MM.1S (cell line): ENCODE measurements at regions not wholly inside any gene's neighbourhood (a gene's known extent, or its start where the extent isn't known, plus 50 kb on each side); places are given as distances from the start of the nearest gene placed in this dataset.

Experiments
- DNase-seq: peaks from one replicate; pipeline ENCODE4 v3.0.0-alpha.2; 2015
- H2AFZ ChIP-seq: fragments of 300-600 bp; sonication (generic); 2 replicates; pipeline ENCODE4 v1.6.0; 2016; ENCODE audit warnings: antibody characterized with exemption, low read length
- H3F3A ChIP-seq: fragments of 300-600 bp; sonication (generic); 2 replicates; pipeline ENCODE4 v1.6.1; 2016; ENCODE audit warnings: mild to moderate bottlenecking, antibody characterized with exemption, low read length, moderate library complexity, mixed read lengths; ENCODE audit not compliant: insufficient read depth
- H3K27ac ChIP-seq: fragments of 300-600 bp; sonication (generic); 2 replicates; pipeline ENCODE4 v1.5.1; 2016; ENCODE audit warnings: mild to moderate bottlenecking, low read length
- H3K27me3 ChIP-seq: fragments of 300-600 bp; sonication (generic); replicated peaks from 2 replicates; pipeline ENCODE4 v1.6.0; 2016; ENCODE audit warnings: low read length; ENCODE audit not compliant: insufficient read depth
- H3K36me3 ChIP-seq: fragments of 300-600 bp; sonication (generic); replicated peaks from 2 replicates; pipeline ENCODE4 v1.6.1; 2016; ENCODE audit warnings: mild to moderate bottlenecking, low read length, mixed read lengths; ENCODE audit not compliant: insufficient read depth
- H3K4me1 ChIP-seq: fragments of 300-600 bp; sonication (generic); 2 replicates; pipeline ENCODE4 v1.6.1; 2016; ENCODE audit warnings: low read length, mixed read lengths
- H3K4me2 ChIP-seq: fragments of 300-600 bp; sonication (generic); 2 replicates; pipeline ENCODE4 v1.6.0; 2016; ENCODE audit warnings: low read depth, low read length
- H3K4me3 ChIP-seq: fragments of 300-600 bp; sonication (generic); 2 replicates; pipeline ENCODE4 v1.5.1; 2016; ENCODE audit warnings: low read length, mixed read lengths
- H3K79me2 ChIP-seq: fragments of 300-600 bp; sonication (generic); 2 replicates; pipeline ENCODE4 v1.6.1; 2016; ENCODE audit warnings: mixed run types, low read length, mixed read lengths
- H3K9ac ChIP-seq: fragments of 300-600 bp; sonication (generic); 2 replicates; pipeline ENCODE4 v1.6.1; 2016; ENCODE audit warnings: low read length, mixed read lengths
- H3K9me2 ChIP-seq: fragments of 300-600 bp; sonication (generic); replicated peaks from 2 replicates; pipeline ENCODE4 v1.6.1; 2016; ENCODE audit warnings: mild to moderate bottlenecking, low read length, mixed read lengths; ENCODE audit not compliant: insufficient read depth
- H3K9me3 ChIP-seq: fragments of 300-600 bp; sonication (generic); replicated peaks from 2 replicates; pipeline ENCODE4 v1.6.1; 2016; ENCODE audit warnings: mild to moderate bottlenecking, low read length, mixed read lengths; ENCODE audit not compliant: insufficient read depth
- H4K20me1 ChIP-seq: fragments of 300-600 bp; sonication (generic); 2 replicates; pipeline ENCODE4 v1.6.1; 2016; ENCODE audit warnings: mild to moderate bottlenecking, low read length, moderate library complexity, mixed read lengths; ENCODE audit not compliant: insufficient read depth
- EZH2 ChIP-seq: fragments of 300-600 bp; sonication (generic); optimal IDR thresholded peaks from 2 replicates; pipeline ENCODE3; 2017; ENCODE audit warnings: low read depth, mild to moderate bottlenecking, antibody characterized with exemption, low read length, mixed read lengths
- EZH2phosphoT487 ChIP-seq: fragments of 300-600 bp; sonication (generic); IDR thresholded peaks from 2 replicates; pipeline ENCODE4 v1.6.1; 2018; ENCODE audit warnings: antibody characterized with exemption, low read length
- TF ChIP-seq, protein P1 (sequence below): fragments of 300-600 bp; sonication (generic); IDR thresholded peaks from 2 replicates; pipeline ENCODE4 v1.5.1; 2016; ENCODE audit warnings: antibody characterized with exemption, low read length, mixed read lengths

DNA sequence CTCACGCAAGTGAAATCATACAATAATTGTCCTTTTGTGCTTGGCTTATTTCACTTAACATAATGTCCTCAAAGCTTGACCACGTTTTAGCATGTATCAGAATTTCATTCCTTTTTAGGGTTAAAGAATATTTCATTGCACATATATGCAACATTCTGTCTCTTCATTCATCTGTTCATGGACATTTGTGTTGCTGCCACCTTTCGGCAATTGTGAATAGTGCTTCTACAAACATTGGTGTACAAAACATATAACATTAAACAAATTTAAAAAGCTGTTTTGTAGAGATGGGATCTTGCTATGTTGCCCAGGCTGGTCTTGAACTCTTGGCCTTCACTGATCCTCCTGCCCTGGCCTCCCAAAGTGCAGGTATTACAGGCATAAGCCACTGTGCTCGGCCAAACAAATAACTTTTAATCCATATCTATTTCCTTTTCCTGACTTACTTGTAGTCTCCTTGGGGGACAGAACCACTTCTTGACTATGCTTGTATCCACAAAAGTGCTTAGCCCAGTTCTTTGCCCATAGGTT, 209.3 kb downstream of the SLC4A3 start:
- Histone ChIP-seq H3F3A (no peaks in the 10 kb centered on the region), H3K27ac (no peak overlapping the region), H3K9me3 (no peaks in the 10 kb centered on the region), H3K4me1 (no peaks in the 10 kb centered on the region), H3K9me2 (no peaks in the 10 kb centered on the region), H2AFZ (no peak overlapping the region), H3K79me2 (no peaks in the 10 kb centered on the region), H3K4me3 (no peak overlapping the region), H3K27me3 (no peaks in the 10 kb centered on the region), H3K4me2 (no peak overlapping the region), H3K9ac (no peak overlapping the region), H3K36me3 (no peaks in the 10 kb centered on the region), H4K20me1 (no peaks in the 10 kb centered on the region)
- TF ChIP-seq, protein P1, sequence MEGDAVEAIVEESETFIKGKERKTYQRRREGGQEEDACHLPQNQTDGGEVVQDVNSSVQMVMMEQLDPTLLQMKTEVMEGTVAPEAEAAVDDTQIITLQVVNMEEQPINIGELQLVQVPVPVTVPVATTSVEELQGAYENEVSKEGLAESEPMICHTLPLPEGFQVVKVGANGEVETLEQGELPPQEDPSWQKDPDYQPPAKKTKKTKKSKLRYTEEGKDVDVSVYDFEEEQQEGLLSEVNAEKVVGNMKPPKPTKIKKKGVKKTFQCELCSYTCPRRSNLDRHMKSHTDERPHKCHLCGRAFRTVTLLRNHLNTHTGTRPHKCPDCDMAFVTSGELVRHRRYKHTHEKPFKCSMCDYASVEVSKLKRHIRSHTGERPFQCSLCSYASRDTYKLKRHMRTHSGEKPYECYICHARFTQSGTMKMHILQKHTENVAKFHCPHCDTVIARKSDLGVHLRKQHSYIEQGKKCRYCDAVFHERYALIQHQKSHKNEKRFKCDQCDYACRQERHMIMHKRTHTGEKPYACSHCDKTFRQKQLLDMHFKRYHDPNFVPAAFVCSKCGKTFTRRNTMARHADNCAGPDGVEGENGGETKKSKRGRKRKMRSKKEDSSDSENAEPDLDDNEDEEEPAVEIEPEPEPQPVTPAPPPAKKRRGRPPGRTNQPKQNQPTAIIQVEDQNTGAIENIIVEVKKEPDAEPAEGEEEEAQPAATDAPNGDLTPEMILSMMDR: peak; percentile 33
- no peak for TF ChIP-seq EZH2
- DNase-seq: no peak

GRCh38 chr2:219844401-219845091, 217.1 kb downstream of the SLC4A3 start:
- no peaks in the 10 kb centered on the region for H3K9me2 ChIP-seq
- no peaks in the 10 kb centered on the region for H4K20me1 ChIP-seq
- H3K9me3 ChIP-seq: no peaks in the 10 kb centered on the region
- no peaks in the 10 kb centered on the region for H3F3A ChIP-seq
- no peaks in the 10 kb centered on the region for H3K36me3 ChIP-seq
- no peaks in the 10 kb centered on the region for H3K27me3 ChIP-seq
- peak overlapping the region; percentile 19; the same call in 1 of the 2 replicates for H3K27ac ChIP-seq
- H3K4me2 ChIP-seq: peak overlapping the region; percentile 31
- no peaks in the 10 kb centered on the region for H3K79me2 ChIP-seq
- TF ChIP-seq EZH2phosphoT487 (no peak), EZH2 (no peak)
- TF ChIP-seq, protein P1: no peak
- no peak overlapping the region for H3K4me3 ChIP-seq
- peaks cover 4% of the 10 kb centered on the region; the same call in 1 of the 2 replicates for H3K4me1 ChIP-seq
- DNase-seq: peak; percentile 45
- H2AFZ ChIP-seq: no peak overlapping the region
- H3K9ac ChIP-seq: no peak overlapping the region

- H3K79me2 ChIP-seq: no peaks in the 10 kb centered on the region
- no peaks in the 10 kb centered on the region for H4K20me1 ChIP-seq
Observed at GRCh38 chr2:219848882-219849281, 221.5 kb downstream of the SLC4A3 start.

More at GRCh38 chr2:219848882-219849281, 221.5 kb downstream of the SLC4A3 start:
- TF ChIP-seq EZH2 (no peak), EZH2phosphoT487 (no peak)
- TF ChIP-seq, protein P1: no peak
- no peaks in the 10 kb centered on the region for H3K9me2 ChIP-seq
- no peak overlapping the region for H2AFZ ChIP-seq
- no peaks in the 10 kb centered on the region for H3K9me3 ChIP-seq
- H3F3A ChIP-seq: no peaks in the 10 kb centered on the region
- no peak overlapping the region for H3K4me2 ChIP-seq
- H3K27me3 ChIP-seq: no peaks in the 10 kb centered on the region
- peaks cover 4% of the 10 kb centered on the region; the same call in 1 of the 2 replicates for H3K4me1 ChIP-seq
- H3K27ac ChIP-seq: no peak overlapping the region
- H3K4me3 ChIP-seq: no peak overlapping the region
- DNase-seq: no peak
- no peak overlapping the region for H3K9ac ChIP-seq
- no peaks in the 10 kb centered on the region for H3K36me3 ChIP-seq
